Endothelial cell of umbilical vein (primary cell): ENCODE measurements at regions not wholly inside any gene's neighbourhood (a gene's known extent, or its start where the extent isn't known, plus 50 kb on each side); places are given as distances from the start of the nearest gene placed in this dataset.

ENCODE experiments used
- BruUV-seq: library from RNA; stranded (reverse); fragments of 400-500 nt; replicated peaks from 2 replicates; lab custom pipeline; 2021; lab: Mats Ljungman, UMichigan
- CTCF ChIA-PET: fragments of 300-600, 350-600 bp; sonication (Branson Sonifier 250); formaldehyde crosslinking; loops from one replicate; lab custom pipeline; 2021; ENCODE audit warnings: antibody characterized with exemption, inconsistent platforms; lab: Charles Lee
- POLR2A ChIA-PET: fragments of 300-600, 350-600 bp; sonication (Branson Sonifier 250); formaldehyde crosslinking; loops from one replicate; lab custom pipeline; 2021; ENCODE audit warnings: antibody characterized with exemption, inconsistent platforms; lab: Charles Lee
- DNase-seq: peaks from one replicate; pipeline ENCODE4 v3.0.0-alpha.2; 2011; ENCODE audit warnings: low read depth, low spot score
- FAIRE-seq: peaks from 2 replicates; lab custom pipeline; 2011; peaks lifted over from hg19 to GRCh38; lab: Jason Lieb, UNC
- H2AFZ ChIP-seq: 2 replicates; pipeline ENCODE4 v1.6.0; 2012; ENCODE audit warnings: low read depth, low read length, control low read depth, inconsistent platforms
- H3K27ac ChIP-seq: 2 replicates; pipeline ENCODE4 v1.5.1; 2011; ENCODE audit warnings: low read depth, mild to moderate bottlenecking, control low read depth, low read length, moderate library complexity; ENCODE audit not compliant: insufficient read depth
- H3K27me3 ChIP-seq, 2 experiments: 2 replicates each; pipeline versions ENCODE4 v1.6.0 to v1.6.1; 2011; ENCODE audit warnings: low read length in 2 of 2, mixed read lengths in 1 of 2; ENCODE audit not compliant: control insufficient read depth in 2 of 2, insufficient read depth in 2 of 2
- H3K36me3 ChIP-seq, 2 experiments: 2 replicates in 1 of 2; 3 replicates in 1 of 2; pipeline ENCODE4 v1.5.1; 2011; ENCODE audit warnings: low read length in 2 of 2, mild to moderate bottlenecking in 1 of 2, moderate library complexity in 1 of 2; ENCODE audit not compliant: control insufficient read depth in 2 of 2, insufficient read depth in 2 of 2; ENCODE audit errors: extremely low read depth in 1 of 2
- H3K4me1 ChIP-seq: 3 replicates; pipeline ENCODE4 v1.5.1; 2011; ENCODE audit warnings: mild to moderate bottlenecking, low read length; ENCODE audit not compliant: control insufficient read depth, insufficient read depth; ENCODE audit errors: extremely low read depth
- H3K4me2 ChIP-seq: 2 replicates; pipeline ENCODE4 v1.6.1; 2011; ENCODE audit warnings: low read length, control low read depth, mixed read lengths; ENCODE audit not compliant: insufficient read depth
- H3K4me3 ChIP-seq, 3 experiments: fragments of 200-600 bp in 1 of 3; sonication (generic), shearing (Covaris generic) in 1 of 3; replicated peaks in 1 of 3; 2 replicates each; pipeline ENCODE4 v1.5.1; 2011 to 2016; ENCODE audit warnings: control low read depth in 3 of 3, low read length in 3 of 3, mild to moderate bottlenecking in 2 of 3, inconsistent platforms in 1 of 3, low read depth in 1 of 3, moderate library complexity in 1 of 3; ENCODE audit not compliant: insufficient read depth in 1 of 3
- H3K79me2 ChIP-seq: 2 replicates; pipeline ENCODE4 v1.6.0; 2012; ENCODE audit warnings: low read length, inconsistent platforms; ENCODE audit not compliant: control insufficient read depth, insufficient read depth
- H3K9ac ChIP-seq: replicated peaks from 2 replicates; pipeline ENCODE3; 2011; ENCODE audit warnings: low read length, control low read depth; ENCODE audit not compliant: insufficient read depth; ENCODE audit errors: extremely low read depth
- H3K9me1 ChIP-seq: replicated peaks from 3 replicates; pipeline ENCODE4 v1.6.0; 2011; ENCODE audit warnings: mild to moderate bottlenecking, low read length; ENCODE audit not compliant: control insufficient read depth, insufficient read depth; ENCODE audit errors: extremely low read depth
- H3K9me3 ChIP-seq: replicated peaks from 2 replicates; pipeline ENCODE4 v1.5.1; 2012; ENCODE audit warnings: low read length, inconsistent platforms; ENCODE audit not compliant: control insufficient read depth, insufficient read depth
- H4K20me1 ChIP-seq: replicated peaks from 2 replicates; pipeline ENCODE3; 2011; ENCODE audit warnings: mild to moderate bottlenecking, low read length; ENCODE audit not compliant: control insufficient read depth, insufficient read depth; ENCODE audit errors: extremely low read depth
- EZH2 ChIP-seq: IDR thresholded peaks from 2 replicates; pipeline ENCODE4 v1.6.1; 2012; ENCODE audit warnings: borderline replicate concordance, low read depth, mild to moderate bottlenecking, moderate library complexity, low read length, inconsistent platforms; ENCODE audit not compliant: severe bottlenecking
- FOS ChIP-seq: IDR thresholded peaks from 2 replicates; pipeline ENCODE4 v1.6.1; 2011; ENCODE audit warnings: mild to moderate bottlenecking, low read length, moderate library complexity, borderline replicate concordance; ENCODE audit not compliant: insufficient read depth
- GATA2 ChIP-seq: IDR thresholded peaks from 2 replicates; pipeline ENCODE4 v1.7.0; 2011; ENCODE audit warnings: low read depth, mild to moderate bottlenecking, moderate library complexity, mixed read lengths, low read length; ENCODE audit not compliant: insufficient read length, insufficient read depth
- JUN ChIP-seq: IDR thresholded peaks from 2 replicates; pipeline ENCODE4 v1.6.1; 2011; ENCODE audit warnings: borderline replicate concordance, low read depth; ENCODE audit not compliant: insufficient read length, insufficient read depth
- MYC ChIP-seq: IDR thresholded peaks from one replicate; pipeline ENCODE4 v1.6.1; 2011; ENCODE audit warnings: mild to moderate bottlenecking, low read depth, low read length
- POLR2A ChIP-seq: IDR thresholded peaks from 2 replicates; pipeline ENCODE4 v1.6.1; 2012; ENCODE audit warnings: low read depth, mild to moderate bottlenecking, control low read depth, low read length
- POLR2AphosphoS5 ChIP-seq: IDR thresholded peaks from 2 replicates; pipeline ENCODE4 v1.6.1; 2012; ENCODE audit warnings: low read depth, mild to moderate bottlenecking, control low read depth, low read length, moderate library complexity; ENCODE audit not compliant: insufficient read depth
- dilution Hi-C: fragments of 300-500 bp; cut with MboI; formaldehyde crosslinking; loops from one replicate; pipeline ENCODE4 v1.15.0; 2019; ENCODE audit warnings: low sequenced_read_pairs; ENCODE audit not compliant: extremely low pct_ligation_motif_present
- intact Hi-C: fragments of 100-400 bp; cut with micrococcal nuclease; formaldehyde crosslinking; loops from one replicate; pipeline ENCODE4 v1.10.0; 2022
- TF ChIP-seq, protein P1 (sequence below): IDR thresholded peaks from 2 replicates; pipeline ENCODE4 v1.6.1; 2011; ENCODE audit not compliant: insufficient read depth, insufficient read length
- TF ChIP-seq, protein P2 (sequence below), 2 donors: IDR thresholded peaks; 1 replicate in 1 of 2; 2 replicates in 1 of 2; pipeline ENCODE4 v1.5.1; 2011; ENCODE audit warnings: low read length in 2 of 2, mild to moderate bottlenecking in 2 of 2, moderate library complexity in 2 of 2, control low read depth in 1 of 2, inconsistent platforms in 1 of 2, low read depth in 1 of 2; ENCODE audit not compliant: insufficient read depth in 1 of 2; ENCODE audit errors: extremely low read depth in 1 of 2

DNA sequence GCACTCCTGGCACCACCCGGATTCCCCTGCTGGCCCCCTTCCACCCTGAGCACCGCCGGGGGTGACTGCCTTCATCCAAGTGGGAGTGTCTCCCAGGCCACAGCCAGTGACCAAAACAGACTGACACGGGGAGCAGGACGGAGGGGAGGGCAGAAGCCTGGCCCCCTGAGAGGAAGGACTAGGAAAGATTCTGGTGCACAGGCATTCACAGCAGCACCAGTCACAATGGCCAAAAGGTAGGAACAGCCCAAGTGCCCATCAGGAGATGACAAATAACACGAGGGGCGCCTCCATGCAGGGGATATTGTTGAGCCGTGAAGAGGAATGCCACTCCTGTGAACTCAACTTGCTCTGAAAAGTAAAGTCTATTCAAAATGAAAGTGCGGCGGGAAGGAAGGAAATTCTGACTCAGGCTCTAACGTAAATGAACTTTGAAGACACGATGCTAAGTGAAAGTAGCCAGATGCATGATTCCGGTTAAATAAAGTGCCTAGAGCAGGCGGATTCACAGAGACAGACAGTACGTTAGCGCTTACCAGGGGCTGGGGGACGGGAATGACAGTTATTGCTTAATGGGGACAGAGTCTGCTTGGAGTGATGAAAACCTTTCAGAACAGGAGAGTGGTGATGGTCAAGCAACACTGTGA, 146.1 kb upstream of the NCOR2 start:
- H3K79me2 ChIP-seq: no peaks in the 10 kb centered on the region
- H2AFZ ChIP-seq: peak overlapping the region; percentile 45
- H3K27me3 ChIP-seq: no peaks in the 10 kb centered on the region
- no peaks in the 10 kb centered on the region for H3K9me1 ChIP-seq
- CTCF ChIA-PET: interaction anchor here (1.0 kb wide), 1 partner anchor 12 kb away, joined by 3 read pairs; no protein-coding TSS in a partner anchor
- FAIRE-seq (peak; percentile 99), DNase-seq (peak; percentile 96)
- peak overlapping the region; percentile 58 for H3K4me2 ChIP-seq
- intact Hi-C loops (loop anchor here (1.0 kb wide), 5 partner anchors 18 to 200 kb away; no protein-coding TSS in a partner anchor), dilution Hi-C loops (no loop called here)
- BruUV-seq: no TSS peak
- no peaks in the 10 kb centered on the region for H4K20me1 ChIP-seq
- H3K9ac ChIP-seq: peak overlapping the region; percentile 78
- peak overlapping the region; percentile 94 for H3K27ac ChIP-seq
- H3K4me3 ChIP-seq: peak overlapping the region in 1 of 3 experiments; percentile 9
- TF ChIP-seq FOS (peak; percentile 86), POLR2AphosphoS5 (peak; percentile 65), JUN (peak; percentile 95), EZH2 (no peak), POLR2A (peak; percentile 35), MYC (peak; percentile 54), GATA2 (no peak)
- POLR2A ChIA-PET: no interaction called here
- H3K4me1 ChIP-seq: peaks cover 24% of the 10 kb centered on the region
- no peaks in the 10 kb centered on the region for H3K9me3 ChIP-seq
- no peaks in the 10 kb centered on the region for H3K36me3 ChIP-seq

DNA sequence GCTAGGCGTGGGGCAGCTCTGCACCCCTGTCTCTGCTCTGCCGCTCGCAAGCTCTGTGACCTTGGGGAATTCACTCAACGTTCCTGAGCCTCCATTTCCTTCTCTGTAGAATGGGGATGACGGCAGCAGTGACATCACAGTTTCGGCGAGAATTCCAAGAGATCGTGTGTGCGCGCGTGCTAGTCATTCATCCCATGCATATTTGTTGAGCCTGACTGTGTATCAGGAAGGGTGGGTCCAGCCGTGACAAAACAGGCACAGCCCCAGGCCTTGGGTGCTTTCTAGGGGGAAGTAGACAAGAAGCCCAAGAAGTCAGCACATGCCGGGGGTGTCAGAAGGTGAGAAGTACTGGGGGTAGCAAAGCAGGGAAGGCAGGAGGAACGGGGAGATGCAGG, 145.6 kb upstream of the NCOR2 start:
- H3K4me3 ChIP-seq: no peak overlapping the region
- DNase-seq (peak; percentile 56), FAIRE-seq (peak; percentile 18)
- H3K9me1 ChIP-seq: no peaks in the 10 kb centered on the region
- H3K27me3 ChIP-seq: no peaks in the 10 kb centered on the region
- H3K4me2 ChIP-seq: peak overlapping the region; percentile 58
- dilution Hi-C loops: no loop called here
- H3K9me3 ChIP-seq: no peaks in the 10 kb centered on the region
- H3K79me2 ChIP-seq: no peaks in the 10 kb centered on the region
- peak overlapping the region; percentile 45 for H2AFZ ChIP-seq
- intact Hi-C loops: loop anchor here (1.0 kb wide), 5 partner anchors 18 to 200 kb away; no protein-coding TSS in a partner anchor
- H3K4me1 ChIP-seq: peaks cover 24% of the 10 kb centered on the region
- peak overlapping the region; percentile 78 for H3K9ac ChIP-seq
- ChIA-PET CTCF (interaction anchor here (1.0 to 1.4 kb wide), 3 partner anchors 10 to 14 kb away, joined by 3 read pairs; no protein-coding TSS in a partner anchor), POLR2A (no interaction called here)
- TF ChIP-seq MYC (no peak), FOS (no peak), JUN (no peak), EZH2 (no peak), POLR2A (no peak), GATA2 (no peak), POLR2AphosphoS5 (no peak)
- TF ChIP-seq, protein P1, sequence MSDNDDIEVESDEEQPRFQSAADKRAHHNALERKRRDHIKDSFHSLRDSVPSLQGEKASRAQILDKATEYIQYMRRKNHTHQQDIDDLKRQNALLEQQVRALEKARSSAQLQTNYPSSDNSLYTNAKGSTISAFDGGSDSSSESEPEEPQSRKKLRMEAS: no peak
- TF ChIP-seq, protein P2, sequence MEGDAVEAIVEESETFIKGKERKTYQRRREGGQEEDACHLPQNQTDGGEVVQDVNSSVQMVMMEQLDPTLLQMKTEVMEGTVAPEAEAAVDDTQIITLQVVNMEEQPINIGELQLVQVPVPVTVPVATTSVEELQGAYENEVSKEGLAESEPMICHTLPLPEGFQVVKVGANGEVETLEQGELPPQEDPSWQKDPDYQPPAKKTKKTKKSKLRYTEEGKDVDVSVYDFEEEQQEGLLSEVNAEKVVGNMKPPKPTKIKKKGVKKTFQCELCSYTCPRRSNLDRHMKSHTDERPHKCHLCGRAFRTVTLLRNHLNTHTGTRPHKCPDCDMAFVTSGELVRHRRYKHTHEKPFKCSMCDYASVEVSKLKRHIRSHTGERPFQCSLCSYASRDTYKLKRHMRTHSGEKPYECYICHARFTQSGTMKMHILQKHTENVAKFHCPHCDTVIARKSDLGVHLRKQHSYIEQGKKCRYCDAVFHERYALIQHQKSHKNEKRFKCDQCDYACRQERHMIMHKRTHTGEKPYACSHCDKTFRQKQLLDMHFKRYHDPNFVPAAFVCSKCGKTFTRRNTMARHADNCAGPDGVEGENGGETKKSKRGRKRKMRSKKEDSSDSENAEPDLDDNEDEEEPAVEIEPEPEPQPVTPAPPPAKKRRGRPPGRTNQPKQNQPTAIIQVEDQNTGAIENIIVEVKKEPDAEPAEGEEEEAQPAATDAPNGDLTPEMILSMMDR (IDR thresholded peaks at IDR 0.05; ENCODE audit: extremely low read depth in 1 of 2, insufficient read depth in 1 of 2, low read depth in 1 of 2, low read length in 2 of 2): no peak
- BruUV-seq: TSS peak; percentile 97
- no peaks in the 10 kb centered on the region for H4K20me1 ChIP-seq
- no peaks in the 10 kb centered on the region for H3K36me3 ChIP-seq
- H3K27ac ChIP-seq: peak overlapping the region; percentile 94
